Osteoblast (primary cell): ENCODE measurements at regions not wholly inside any gene's neighbourhood (a gene's known extent, or its start where the extent isn't known, plus 50 kb on each side); places are given as distances from the start of the nearest gene placed in this dataset.

Source experiments
- DNase-seq: peaks from one replicate; pipeline ENCODE4 v3.0.0; 2011; ENCODE audit warnings: low spot score, mixed read lengths; ENCODE audit not compliant: insufficient read length; ENCODE audit errors: missing footprints
- H2AFZ ChIP-seq: 2 replicates; pipeline ENCODE4 v1.6.0; 2011; ENCODE audit warnings: mild to moderate bottlenecking, low read length
- H3K27ac ChIP-seq: 2 replicates; pipeline ENCODE4 v1.5.1; 2011; ENCODE audit warnings: mild to moderate bottlenecking, low read depth, low read length, moderate library complexity
- H3K27me3 ChIP-seq: 2 replicates; pipeline ENCODE4 v1.6.0; 2012; ENCODE audit warnings: mild to moderate bottlenecking, control low read depth, inconsistent platforms, low read length, moderate library complexity; ENCODE audit not compliant: insufficient read depth
- H3K36me3 ChIP-seq: 2 replicates; pipeline ENCODE4 v1.5.1; 2011; ENCODE audit warnings: mild to moderate bottlenecking, low read length, control low read depth, moderate library complexity; ENCODE audit not compliant: insufficient read depth
- H3K4me1 ChIP-seq: 2 replicates; pipeline ENCODE4 v1.5.1; 2011; ENCODE audit warnings: mild to moderate bottlenecking, low read length, control low read depth, moderate library complexity; ENCODE audit not compliant: insufficient read depth
- H3K4me2 ChIP-seq: 2 replicates; pipeline ENCODE4 v1.6.0; 2011; ENCODE audit warnings: mild to moderate bottlenecking, low read length; ENCODE audit not compliant: insufficient read depth
- H3K4me3 ChIP-seq: fragments of 200-600 bp; sonication (generic); 3 replicates; pipeline ENCODE4 v1.5.1; 2012; ENCODE audit warnings: mild to moderate bottlenecking, low read length, inconsistent platforms; ENCODE audit not compliant: insufficient read depth
- H3K79me2 ChIP-seq: 2 replicates; pipeline ENCODE4 v1.6.0; 2012; ENCODE audit warnings: mild to moderate bottlenecking, low read length, control low read depth, inconsistent platforms; ENCODE audit not compliant: insufficient read depth
- H3K9me3 ChIP-seq: 2 replicates; pipeline ENCODE4 v1.5.1; 2011; ENCODE audit warnings: low read depth, low read length, control low read depth
- H4K20me1 ChIP-seq: 2 replicates; pipeline ENCODE4 v1.6.0; 2012; ENCODE audit warnings: mild to moderate bottlenecking, low read length, control low read depth; ENCODE audit not compliant: insufficient read depth
- CTCF ChIP-seq: IDR thresholded peaks from 2 replicates; pipeline ENCODE4 v1.5.1; 2011; ENCODE audit warnings: mild to moderate bottlenecking, low read depth, low read length, moderate library complexity; ENCODE audit errors: extremely low read depth

- Histone ChIP-seq H3K4me1 (no peaks in the 10 kb centered on the region), H3K4me3 (no peak overlapping the region), H3K79me2 (no peaks in the 10 kb centered on the region), H3K27ac (no peak overlapping the region), H3K4me2 (no peak overlapping the region), H3K27me3 (peaks cover 15% of the 10 kb centered on the region), H3K9me3 (no peaks in the 10 kb centered on the region), H2AFZ (no peak overlapping the region), H4K20me1 (no peaks in the 10 kb centered on the region), H3K36me3 (no peaks in the 10 kb centered on the region)
- DNase-seq: no peak
- no peak for TF ChIP-seq CTCF
Observed at GRCh38 chr1:114262337-114262736, 108.7 kb upstream of the SYT6 start.

- no peak overlapping the region for H3K4me3 ChIP-seq
- peaks cover 15% of the 10 kb centered on the region for H3K27me3 ChIP-seq
- no peaks in the 10 kb centered on the region for H3K36me3 ChIP-seq
- H3K27ac ChIP-seq: no peak overlapping the region
- no peaks in the 10 kb centered on the region for H4K20me1 ChIP-seq
- H3K79me2 ChIP-seq: no peaks in the 10 kb centered on the region
- TF ChIP-seq CTCF: no peak
- no peaks in the 10 kb centered on the region for H3K9me3 ChIP-seq
- no peak for DNase-seq
- no peak overlapping the region for H3K4me2 ChIP-seq
- no peaks in the 10 kb centered on the region for H3K4me1 ChIP-seq
- H2AFZ ChIP-seq: no peak overlapping the region
Observed at GRCh38 chr1:114260805-114261484, 107.3 kb upstream of the SYT6 start.

GRCh38 chr1:114259511-114260160, 106.0 kb upstream of the SYT6 start:
- no peak overlapping the region for H2AFZ ChIP-seq
- peaks cover 2% of the 10 kb centered on the region for H3K9me3 ChIP-seq
- TF ChIP-seq CTCF: no peak
- no peaks in the 10 kb centered on the region for H3K4me1 ChIP-seq
- no peaks in the 10 kb centered on the region for H4K20me1 ChIP-seq
- H3K79me2 ChIP-seq: no peaks in the 10 kb centered on the region
- DNase-seq: no peak
- H3K36me3 ChIP-seq: no peaks in the 10 kb centered on the region
- H3K27me3 ChIP-seq: peaks cover 15% of the 10 kb centered on the region
- no peak overlapping the region for H3K4me3 ChIP-seq
- H3K4me2 ChIP-seq: no peak overlapping the region
- no peak overlapping the region for H3K27ac ChIP-seq

GRCh38 chr1:114258633-114259032, 105.0 kb upstream of the SYT6 start:
- Histone ChIP-seq H3K27ac (no peak overlapping the region), H2AFZ (no peak overlapping the region), H3K36me3 (no peaks in the 10 kb centered on the region), H4K20me1 (no peaks in the 10 kb centered on the region), H3K9me3 (peaks cover 2% of the 10 kb centered on the region), H3K4me1 (no peaks in the 10 kb centered on the region), H3K27me3 (peaks cover 15% of the 10 kb centered on the region), H3K4me2 (no peak overlapping the region), H3K79me2 (no peaks in the 10 kb centered on the region), H3K4me3 (no peak overlapping the region)
- no peak for DNase-seq
- no peak for TF ChIP-seq CTCF
